D341Med (cell line): ENCODE measurements at regions not wholly inside any gene's neighbourhood (a gene's known extent, or its start where the extent isn't known, plus 50 kb on each side); places are given as distances from the start of the nearest gene placed in this dataset.
A peak's percentile ranks its signal among the peaks of the same experiment; 100 is the strongest.
"Not testable (repeated sequence)": the region's sequence is repeated elsewhere in the genome, so short reads cannot be mapped to it uniquely, and the experiment has no call there.

Experiments
- DNase-seq: peaks from one replicate; pipeline ENCODE4 v3.0.0; 2012; ENCODE audit warnings: low spot score

GRCh38 chr7:131959106-131959812 lies 402.8 kb upstream of the PODXL start:
- no peak for DNase-seq

DNA sequence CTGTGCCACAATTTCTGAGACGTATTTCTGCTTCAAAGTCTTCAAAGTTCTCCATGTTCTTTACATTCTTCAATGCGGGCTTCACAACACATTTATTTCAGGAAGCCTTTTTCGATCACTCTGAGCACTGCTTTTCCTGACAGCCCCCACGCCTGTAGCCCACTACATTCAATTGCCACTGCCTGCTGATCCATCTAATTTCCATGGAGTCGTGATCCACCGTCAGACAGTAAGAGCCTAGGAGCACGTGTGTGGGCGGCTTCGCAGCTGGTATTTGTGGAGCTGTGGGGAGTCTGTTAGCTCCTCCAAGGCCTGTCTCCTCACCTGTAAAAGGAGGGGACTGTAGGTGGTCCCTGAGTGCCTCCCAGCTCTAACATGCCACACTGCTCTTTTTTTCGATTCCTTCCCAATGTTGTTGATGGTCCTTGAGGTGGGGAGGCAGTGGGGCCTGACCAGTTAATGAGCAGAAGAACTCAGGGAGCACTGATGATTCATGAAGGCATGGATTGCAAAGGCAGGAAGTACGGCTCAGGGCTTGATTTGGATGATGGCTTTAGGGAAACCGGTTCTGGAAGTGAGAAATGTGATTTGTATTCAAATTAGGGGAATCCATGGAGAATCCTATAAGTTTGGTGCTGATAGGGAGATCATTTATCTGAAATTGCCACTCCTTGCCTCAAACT lies 401.1 kb upstream of the PODXL start:
- DNase-seq: no peak

- DNase-seq: no peak
These were observed 400.4 kb upstream of the PODXL start for GRCh38 chr7:131956864-131957263.

DNA sequence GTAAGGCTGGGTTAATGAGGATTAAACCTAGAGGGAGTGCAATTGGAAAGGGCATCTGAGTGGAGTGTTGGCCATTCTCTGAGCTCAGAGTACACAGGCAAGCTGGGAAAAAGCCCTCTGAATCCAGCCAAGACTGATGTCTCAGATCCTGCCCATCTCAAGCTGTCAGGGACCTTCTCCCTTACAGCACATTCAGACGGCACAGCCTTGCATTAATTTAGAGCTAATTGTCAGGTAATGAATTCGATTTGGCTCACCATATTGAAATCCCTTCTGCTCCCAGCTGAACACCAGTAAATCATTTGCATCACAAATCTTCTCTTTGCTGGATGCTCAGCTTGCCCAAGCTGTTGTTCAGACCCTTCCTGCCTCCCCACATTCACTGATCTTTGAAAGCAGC lies 399.3 kb upstream of the PODXL start:
- no peak for DNase-seq

DNA sequence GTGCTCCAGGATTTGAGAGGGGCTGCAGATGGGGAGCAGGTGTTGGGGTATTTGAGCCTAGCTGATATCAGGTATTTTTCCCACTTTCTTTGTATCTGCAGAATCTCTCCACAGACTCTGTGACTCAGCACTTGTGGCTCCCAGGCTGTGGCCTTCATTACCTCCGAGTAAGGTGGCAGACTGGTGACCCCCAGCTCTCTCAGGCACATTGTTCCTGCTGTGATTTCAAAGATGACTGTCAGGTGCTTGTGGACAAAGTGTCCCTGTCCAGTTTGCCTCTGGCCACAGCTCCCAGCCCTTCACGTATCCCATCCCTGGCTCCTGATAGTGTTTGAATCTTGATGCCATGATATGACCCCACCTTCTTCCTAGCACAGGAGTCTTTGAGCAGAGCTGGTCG lies 396.8 kb upstream of the PODXL start:
- DNase-seq: no peak

- DNase-seq: no peak
These were observed 395.9 kb upstream of the PODXL start for GRCh38 chr7:131952365-131952764.

- no peak for DNase-seq
These were observed 394.3 kb upstream of the PODXL start for GRCh38 chr7:131950758-131951157.

- DNase-seq: no peak
These were observed 393.2 kb upstream of the PODXL start for GRCh38 chr7:131949659-131950058.

- DNase-seq: peak; percentile 88
These were observed 392.1 kb upstream of the PODXL start for GRCh38 chr7:131948434-131949053.

- DNase-seq: no peak
These were observed 391.2 kb upstream of the PODXL start for GRCh38 chr7:131947661-131948060.

- DNase-seq: no peak
These were observed 389.6 kb upstream of the PODXL start for GRCh38 chr7:131945957-131946544.

DNA sequence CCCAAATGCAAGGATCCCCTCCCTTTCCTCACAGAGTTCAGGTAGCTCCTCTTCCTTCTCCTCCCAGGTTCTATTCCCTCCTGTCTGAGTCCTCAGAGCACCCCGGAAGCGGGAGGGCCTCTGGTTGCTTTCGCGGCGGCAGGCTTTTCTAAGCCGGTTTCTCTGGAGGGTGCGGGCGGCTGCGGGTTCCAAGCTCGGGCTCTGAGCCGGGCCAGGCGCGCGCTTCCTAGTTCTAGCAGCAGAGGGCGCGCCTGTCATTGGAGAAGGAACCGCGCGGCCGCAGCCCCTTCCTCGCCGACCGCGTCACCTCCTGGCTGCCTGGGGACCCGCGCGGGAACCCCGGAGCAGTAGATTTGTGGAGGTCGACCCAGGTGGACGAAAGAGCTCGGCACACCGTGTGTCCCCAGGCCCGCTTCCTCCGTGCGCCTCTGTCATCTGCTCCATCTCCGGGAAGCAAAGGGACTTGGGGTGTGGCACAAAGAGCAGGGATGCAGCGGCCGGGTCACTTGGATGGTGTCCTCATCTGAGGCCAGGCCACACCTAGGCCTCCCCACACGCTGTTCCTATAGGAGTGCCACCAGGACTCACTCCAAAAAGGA lies 389.0 kb upstream of the PODXL start:
- peak; percentile 90 for DNase-seq

DNA sequence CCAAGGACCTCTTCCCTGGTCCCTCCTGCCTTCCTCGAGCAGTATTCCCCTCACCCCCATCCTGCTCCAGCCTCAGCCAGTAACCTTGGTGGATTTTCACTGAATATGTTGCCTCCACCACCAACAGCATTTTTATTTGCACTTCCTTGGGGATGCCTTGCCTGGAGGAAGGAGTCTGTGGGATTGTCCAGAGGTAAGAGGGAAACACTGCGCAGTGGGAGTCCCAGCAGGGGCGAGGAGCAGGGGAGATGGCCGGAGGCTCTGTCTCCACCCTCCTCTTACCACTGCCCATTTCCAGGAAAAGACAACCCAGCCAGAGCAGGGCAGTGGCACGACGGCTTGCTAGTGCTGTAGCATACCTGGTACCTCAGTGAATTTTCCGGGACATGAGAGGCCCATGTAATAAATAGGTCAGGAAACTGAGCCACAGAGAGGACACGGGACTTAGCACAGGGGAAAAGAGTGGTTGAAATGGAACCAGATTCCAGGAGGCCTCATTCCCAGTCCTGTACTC lies 388.2 kb upstream of the PODXL start:
- DNase-seq: no peak

DNA sequence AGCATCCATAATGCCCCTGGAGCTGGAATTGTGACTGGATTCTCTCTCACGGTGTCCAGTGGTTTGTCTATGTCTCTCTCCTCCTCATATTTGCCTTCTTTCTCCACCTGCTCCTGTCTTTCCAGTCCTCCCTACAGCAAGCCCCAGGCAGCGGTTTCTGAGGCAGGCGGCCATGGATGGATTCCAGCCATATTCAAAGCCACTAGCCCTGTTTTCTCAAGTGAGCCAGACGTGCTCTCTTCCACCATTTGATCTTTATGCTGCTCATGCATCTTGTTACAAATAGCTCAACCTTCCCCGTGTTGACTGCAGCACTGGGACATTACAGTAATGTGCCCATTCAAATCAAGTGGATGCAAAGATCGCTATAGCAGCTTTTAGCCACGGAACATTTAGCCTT lies 387.2 kb upstream of the PODXL start:
- no peak for DNase-seq

- DNase-seq: no peak
These were observed 386.8 kb upstream of the PODXL start for GRCh38 chr7:131943211-131943610.

DNA sequence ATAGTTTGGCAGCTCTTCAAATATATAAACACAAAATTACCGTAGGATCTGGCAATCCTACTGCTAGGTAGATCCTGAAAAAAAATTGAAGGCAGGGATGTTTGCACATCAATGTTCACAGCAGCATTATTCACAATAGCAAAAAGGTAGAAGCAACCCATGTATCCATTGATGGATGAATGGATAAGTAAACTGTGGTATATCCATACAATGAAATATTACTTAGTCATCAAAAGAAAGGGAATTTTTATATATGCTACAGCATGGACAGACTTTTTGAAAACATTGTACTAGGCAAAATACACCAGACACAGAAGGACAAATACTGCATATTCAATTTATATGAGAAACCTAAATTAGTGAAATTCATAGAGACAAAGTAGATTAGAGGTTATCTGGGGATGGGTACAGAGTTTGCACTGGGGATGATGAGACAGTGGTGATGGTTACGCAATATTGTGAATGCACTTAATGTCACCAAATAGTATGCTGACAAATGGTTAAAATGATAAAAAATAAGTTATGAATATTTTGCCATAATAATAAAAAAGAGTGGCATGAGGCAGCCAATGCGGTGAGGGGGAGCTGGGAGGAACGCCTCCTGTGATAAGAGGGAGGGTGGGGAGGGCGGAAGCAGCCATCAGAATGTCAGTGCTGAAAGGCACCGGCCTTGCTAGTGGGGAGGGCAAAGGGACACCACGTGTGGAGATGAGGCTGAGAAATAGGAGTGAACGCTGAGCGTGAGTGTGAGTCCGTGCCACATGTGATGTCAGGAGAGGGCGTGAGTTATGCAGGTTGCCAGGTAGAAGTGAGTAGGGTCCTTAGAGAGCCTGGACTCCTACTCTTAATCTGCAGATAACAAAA lies 386.1 kb upstream of the PODXL start:
- DNase-seq: no peak

DNA sequence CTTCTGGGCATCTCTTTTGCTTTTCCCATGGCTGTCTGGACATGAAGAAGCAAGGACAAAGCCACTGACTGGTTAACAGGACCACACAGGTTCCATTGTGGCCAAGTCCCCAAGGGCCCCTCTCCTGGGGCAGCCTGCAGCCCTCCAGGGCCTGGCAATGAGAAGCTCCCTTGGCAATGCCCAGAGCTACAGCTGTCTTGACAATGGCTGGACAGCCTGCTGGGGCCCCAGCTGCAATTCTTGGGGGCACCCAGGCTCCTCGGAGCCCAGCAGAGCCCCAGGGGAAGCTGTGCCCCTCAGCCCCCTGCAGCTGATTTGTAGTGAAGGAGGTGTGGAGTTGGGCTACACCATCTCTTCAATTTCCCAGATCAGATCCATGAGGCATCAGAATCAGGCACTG lies 384.9 kb upstream of the PODXL start:
- no peak for DNase-seq

GRCh38 chr7:131940621-131941165 lies 384.3 kb upstream of the PODXL start:
- no peak for DNase-seq

DNA sequence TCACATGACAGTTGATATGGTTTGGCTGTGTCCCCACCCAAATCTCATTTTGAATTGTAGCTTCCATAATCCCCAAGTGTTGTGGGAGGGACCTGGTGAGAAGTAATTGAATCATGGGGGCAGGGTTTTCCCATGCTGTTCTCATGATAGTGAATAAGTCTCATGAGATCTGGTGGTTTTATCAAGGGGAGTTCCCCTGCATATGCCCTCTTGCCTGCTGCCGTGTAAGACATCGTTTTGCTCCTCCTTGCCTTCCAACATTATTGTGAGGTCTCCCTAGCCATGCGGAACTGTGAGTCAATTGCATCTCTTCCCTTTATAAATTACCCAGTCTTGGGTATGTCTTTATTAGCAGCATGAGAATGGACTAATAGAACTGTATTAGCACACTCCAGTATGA lies 382.4 kb upstream of the PODXL start:
- not testable (repeated sequence) for DNase-seq

- DNase-seq: no peak
These were observed 381.4 kb upstream of the PODXL start for GRCh38 chr7:131937868-131938267.

- no peak for DNase-seq
These were observed 378.8 kb upstream of the PODXL start for GRCh38 chr7:131935180-131935579.
